ENCODE measurements at regions not wholly inside any gene's neighbourhood (a gene's known extent, or its start where the extent isn't known, plus 50 kb on each side); places are given as distances from the start of the nearest gene placed in this dataset.
"Not testable (repeated sequence)": the region's sequence is repeated elsewhere in the genome, so short reads cannot be mapped to it uniquely, and the experiment has no call there.

- no peak for DNase-seq
Measured at GRCh38 chr9:31210978-31211570, 1173.4 kb upstream of the ACO1 start.

DNA sequence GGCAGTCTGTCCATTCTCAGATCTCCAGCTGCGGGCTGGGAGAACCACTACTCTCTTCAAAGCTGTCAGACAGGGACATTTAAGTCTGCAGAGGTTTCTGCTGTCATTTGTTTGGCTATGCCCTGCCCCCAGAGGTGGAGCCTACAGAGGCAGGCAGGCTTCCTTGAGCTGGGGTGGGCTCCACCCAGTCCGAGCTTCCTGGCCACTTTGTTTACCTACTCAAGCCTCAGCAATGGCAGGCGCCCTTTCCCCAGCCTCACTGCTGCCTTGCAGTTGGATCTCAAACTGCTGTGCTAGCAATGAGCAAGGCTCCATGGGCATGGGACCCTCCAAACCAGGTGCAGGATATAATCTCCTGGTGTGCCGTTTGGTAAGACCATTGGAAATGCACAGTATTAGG is 1154.5 kb upstream of the ACO1 start:
- not testable (repeated sequence) for DNase-seq

GRCh38 chr9:31232485-31232884 is 1152.0 kb upstream of the ACO1 start:
- no peak for DNase-seq

DNA sequence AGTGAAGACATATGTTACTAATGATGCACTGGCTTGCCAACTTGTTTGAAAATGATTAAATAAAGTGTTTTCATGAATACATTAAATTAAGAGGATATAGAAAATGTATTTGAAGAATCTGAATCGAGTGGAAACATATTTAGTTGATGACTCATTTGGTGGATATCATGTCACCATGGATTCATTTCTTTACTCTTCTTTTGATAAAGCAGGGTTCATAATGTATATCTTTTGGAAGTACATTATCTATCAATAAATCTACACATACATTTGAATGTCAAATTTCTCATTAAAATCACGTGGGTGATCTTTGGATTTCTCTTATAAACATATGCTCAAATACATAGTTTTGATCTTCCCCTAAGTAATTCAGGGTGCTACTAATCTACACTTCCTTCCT is 1148.1 kb upstream of the ACO1 start:
- DNase-seq: no peak

DNA sequence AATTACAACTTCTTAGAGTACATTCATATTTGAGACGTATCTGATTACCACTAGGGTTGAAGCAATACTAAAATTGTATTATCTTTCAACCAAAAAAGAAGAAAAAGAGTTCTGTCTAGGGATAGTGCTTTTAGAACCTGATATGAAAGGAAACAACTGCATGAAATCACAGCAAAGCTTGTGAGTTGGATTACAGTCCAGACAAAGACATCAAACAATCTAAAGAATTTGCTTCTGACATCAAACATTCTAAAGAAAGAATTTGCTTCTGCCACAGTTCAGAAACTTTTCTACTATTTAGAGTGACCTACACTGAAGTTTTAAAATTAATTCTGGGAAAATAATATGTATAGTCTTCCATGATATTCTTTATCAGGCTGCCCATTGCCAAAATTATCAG is 1141.1 kb upstream of the ACO1 start:
- no peak for DNase-seq

GRCh38 chr9:31248156-31248555 is 1136.3 kb upstream of the ACO1 start:
- DNase-seq: no peak

DNA sequence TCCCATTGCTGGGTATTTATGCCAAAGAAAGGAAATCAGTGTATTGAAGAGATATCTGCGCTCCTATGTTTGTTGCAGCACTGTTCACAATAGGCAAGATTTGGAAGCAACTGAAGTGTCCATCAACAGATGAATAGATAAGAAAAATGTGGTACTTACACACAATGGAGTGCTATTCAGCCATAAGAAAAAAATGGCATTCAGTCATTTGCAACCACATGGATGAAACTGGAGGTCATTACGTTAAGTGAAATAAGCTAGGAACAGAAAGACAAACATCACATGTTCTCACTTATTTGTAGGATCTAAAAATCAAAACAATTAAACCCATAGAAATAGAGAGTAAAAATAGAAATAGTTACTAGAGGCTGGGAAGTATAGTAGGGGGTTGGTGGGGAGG is 1133.1 kb upstream of the ACO1 start:
- no peak for DNase-seq

DNA sequence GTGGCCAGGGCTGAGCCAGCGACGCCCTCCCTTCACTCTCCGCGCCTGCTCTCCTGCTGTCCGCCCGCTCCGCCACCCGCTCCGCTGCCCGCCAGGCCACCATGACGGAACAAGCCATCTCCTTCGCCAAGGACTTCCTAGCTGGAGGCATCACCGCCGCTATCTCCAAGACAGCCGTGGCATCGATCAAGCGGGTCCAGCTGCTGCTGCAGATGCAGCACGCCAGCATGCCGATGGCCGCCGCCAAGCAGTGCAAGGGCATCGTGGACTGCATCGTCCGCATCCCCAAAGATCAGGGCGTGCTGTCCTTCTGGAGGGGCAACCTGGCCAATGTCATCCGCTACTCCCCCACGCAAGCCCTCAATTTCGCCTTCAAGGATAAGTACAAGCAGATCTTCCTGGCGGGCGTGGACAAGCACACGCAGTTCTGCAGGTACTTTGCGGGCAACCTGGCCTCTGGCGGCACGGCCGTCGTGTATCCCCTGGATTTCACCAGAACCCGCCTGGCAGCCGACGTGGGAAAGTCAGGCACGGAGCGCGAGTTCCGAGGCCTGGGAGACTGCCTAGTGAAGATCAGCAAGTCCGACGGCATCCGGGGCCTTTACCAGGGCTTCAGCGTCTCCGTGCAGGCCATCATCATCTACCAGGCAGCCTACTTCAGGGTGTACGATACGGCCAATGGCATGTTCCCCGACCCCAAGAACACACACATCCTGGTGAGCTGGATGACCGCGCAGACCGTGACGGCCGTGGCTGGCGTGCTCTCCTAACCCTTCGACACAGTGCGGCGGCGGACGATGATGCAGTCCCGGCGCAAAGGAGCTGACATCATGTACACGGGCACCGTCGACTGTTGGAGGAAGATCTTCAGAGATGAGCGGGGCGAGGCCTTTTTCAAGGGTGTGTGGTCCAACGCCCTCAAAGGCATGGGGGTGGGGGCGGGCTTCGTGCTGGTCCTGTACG is 1130.4 kb upstream of the ACO1 start:
- DNase-seq: no peak

DNA sequence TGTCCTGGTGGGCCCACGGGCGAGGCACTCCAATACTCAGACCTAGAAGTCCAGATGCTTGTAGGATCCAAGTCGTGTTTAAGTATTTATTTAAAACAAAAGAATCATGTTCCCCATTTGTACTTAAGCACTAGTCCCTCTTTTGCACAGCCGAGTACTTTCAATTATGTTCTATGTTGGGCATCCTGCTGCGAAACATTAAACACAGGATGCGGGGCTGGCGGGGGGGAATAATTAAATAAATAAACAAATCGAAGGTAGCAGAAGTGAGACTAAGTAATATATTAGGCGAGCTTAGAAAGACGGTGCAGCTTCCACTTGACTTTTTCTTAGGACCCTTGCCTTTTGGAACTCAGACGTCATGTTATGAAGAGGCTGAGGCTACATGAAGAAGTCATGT is 1129.2 kb upstream of the ACO1 start:
- DNase-seq: no peak

DNA sequence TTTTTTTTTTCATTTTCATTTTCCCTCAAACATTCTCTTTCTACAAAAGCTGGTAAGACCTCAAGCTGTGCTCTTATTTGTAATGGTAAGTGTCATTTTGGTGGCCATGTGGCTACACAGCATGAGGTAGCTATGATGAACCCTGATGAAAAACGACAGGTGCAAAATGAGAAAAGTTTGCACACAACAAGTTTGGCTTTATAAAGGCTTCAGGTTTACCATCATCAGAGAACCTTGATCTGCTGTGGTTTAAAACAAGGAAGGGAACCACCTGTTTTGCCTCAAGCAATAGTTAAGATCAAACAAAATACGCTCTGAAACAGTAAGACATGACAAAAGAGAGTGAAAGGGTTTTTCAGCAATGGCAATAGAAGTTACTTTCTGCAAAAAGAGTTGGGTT is 1124.6 kb upstream of the ACO1 start:
- no peak for DNase-seq

DNA sequence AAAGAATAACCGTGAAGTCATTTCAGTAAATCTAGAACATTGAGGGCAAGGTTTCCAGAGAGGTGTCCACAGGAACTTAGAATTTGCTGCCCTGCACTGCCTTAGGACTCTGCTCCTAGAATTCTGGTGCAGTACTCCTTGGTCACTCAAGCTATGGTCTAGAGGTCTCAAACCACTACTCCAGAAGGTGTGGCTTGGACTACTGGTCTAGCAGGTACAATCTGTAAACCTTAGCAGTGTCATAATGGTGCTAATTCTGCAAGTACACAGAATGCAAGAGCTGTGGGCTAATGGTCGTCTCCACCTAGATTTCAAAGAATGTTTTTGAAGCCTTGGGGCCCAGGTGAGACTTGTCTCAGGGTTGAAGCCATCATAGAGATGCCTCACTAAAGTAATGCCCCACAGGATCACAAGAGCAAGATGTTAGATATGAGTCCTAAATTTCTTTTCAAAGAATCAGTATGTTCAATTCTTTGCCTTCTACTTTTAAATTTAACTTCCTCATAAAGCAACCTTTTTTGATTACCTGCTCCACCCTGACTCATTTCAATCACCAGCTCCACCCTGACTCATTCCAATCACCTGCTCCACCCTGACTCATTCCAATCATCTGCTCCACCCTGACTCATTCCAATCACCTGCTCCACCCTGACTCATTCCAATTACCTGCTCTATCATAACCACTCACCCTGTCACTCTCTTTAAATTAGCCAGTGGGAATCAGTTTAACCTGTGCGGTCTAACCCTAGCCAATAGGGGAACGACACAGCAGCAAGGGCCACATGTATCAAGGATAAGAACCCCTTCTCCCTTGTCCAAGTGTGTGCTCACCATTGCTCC is 1111.8 kb upstream of the ACO1 start:
- no peak for DNase-seq

DNA sequence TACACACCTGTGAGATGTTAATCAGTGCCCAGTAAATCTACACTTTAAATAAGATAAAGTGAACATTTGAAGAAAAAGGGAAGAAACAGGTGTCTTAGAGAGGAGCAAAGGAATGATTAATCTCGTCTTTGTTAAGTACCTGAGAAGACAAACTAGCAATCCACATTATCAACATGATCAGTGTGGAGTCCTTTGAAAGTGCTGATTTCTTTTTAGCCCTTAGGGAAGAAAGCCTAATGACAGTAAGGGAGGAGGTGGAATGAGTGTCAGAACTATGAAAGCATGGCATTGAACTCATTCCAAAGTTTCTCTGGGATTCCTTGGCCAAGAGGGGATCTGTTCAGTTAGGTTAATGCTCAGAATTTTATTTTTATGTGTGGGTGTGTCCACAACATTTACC is 1109.0 kb upstream of the ACO1 start:
- no peak for DNase-seq

GRCh38 chr9:31290731-31291130 is 1093.7 kb upstream of the ACO1 start:
- no peak for DNase-seq

DNA sequence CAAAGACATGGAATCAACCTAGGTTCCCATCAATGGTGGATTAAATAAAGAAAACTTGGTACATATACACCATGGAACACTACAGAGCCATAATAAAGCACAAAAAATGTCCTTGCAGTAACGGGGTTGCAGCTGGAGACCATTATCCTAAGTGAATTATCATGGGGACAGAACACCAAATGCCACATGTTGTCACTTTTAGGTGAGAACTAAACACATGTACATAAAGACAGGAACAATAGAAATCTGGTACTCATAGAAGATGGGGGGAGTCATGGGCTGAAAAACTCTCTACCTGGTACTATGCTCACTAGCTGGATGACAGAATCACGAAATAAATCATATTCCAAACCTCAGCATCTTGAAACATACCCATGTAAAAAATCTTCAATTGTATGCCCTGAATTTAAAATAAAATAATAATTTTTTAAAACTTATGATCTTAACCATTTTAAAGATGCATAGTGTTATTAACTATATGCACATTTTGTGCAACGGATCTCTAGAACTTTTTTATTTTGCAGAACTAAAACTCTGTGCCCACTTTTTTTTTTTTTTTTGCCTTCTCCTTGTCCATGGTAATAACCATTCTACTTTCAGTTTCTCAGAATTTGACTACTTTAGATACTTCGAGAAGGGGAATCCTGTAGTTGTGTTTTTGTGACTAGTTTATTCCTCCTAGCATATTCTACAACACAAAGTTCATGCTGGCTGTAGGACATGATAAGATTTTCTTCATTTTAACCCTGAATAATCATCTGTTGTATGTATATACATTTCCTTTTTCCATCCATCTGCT is 1081.6 kb upstream of the ACO1 start:
- DNase-seq: no peak

GRCh38 chr9:31304576-31304975 is 1079.9 kb upstream of the ACO1 start:
- no peak for DNase-seq

DNA sequence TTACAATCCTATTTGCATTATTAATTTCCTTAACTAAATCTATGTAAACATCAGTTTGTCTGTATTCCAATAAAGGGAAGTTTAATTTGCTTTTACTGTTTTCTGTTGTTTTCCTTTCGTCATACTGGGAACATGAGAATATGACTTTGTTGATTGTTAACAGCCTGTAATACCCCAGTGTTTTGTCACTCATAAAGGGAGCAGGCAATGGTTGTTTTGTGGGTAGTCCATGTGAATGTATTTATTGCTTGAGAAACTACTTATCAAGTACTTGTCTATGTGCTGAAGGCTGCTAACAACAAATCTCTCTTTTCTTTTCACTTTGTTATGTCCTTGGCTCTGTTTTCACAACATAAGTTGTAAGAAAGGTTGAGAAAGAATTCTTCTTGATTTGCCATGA is 1070.2 kb upstream of the ACO1 start:
- DNase-seq: no peak

DNA sequence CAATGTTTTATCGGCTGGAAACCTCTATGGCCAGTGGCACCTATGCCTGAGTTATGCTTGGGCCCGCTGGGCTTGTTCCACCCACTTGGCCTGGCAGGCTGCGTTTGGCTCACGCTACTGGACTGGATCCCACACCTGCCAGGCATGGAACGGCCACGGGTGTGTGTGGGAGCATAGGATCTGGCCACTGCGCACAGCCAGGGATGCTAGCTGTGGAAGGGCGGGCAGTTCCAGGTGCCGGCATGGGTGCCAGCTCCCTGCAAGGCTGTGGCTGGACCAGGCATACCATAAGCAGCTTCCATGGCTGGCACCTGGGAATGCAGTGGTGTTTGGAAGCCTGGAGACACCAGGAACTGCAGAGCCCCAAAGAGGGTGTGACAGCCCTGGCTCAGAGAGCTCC is 1063.9 kb upstream of the ACO1 start:
- DNase-seq: no peak

GRCh38 chr9:31321256-31321655 is 1063.2 kb upstream of the ACO1 start:
- no peak for DNase-seq

DNA sequence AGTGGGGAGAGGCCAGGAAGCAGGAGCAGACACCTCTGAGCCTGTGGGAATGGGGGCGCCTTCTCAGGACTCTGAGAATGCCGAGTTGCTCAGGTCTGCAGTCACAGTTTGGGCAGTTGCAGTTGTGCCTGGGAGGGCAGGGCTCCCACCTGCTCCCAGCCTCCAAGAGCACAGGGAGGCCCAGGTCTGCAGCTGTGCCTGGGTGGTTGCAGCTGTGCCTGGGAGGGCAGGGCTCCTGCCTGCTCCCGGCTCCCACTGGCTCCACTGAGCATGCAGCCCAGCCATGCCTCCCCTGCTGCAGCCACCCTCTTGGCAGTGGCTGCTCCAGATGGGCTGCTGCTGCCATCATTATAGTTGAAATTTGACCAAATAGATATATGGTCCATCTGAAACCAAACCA is 1062.8 kb upstream of the ACO1 start:
- DNase-seq: no peak

DNA sequence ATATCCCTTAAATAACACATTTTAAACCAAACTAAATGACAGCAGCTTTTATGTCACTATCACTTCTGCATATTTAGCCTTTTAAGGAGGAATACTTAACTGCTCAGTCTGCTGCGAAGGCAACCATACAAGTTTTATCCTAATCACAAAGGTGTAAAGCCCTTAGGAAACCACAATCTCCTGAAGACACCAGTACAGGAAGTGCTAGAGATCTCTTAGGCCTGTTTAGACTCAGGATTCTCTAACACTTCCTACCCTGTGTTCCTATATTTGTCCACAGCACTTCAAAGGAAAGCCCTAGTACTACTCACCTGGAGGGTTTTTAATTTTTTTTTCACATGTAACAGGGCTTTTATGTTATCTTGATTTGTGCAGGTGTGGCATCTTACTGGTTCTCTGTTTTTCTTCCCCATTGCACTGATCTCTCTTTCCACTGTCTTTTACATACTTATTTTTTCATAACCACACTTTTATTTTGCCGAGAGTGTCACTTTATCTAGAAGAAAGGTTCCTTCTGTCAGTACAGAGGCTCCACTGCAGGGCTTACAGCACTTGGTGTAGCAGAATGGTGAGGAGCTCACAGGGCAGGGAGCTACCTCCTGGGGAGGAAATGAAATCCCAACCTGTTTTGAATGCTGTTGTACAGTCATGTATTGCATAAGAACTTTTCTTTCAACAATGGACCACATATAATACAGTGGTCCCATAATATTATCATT is 1060.6 kb upstream of the ACO1 start:
- no peak for DNase-seq

DNA sequence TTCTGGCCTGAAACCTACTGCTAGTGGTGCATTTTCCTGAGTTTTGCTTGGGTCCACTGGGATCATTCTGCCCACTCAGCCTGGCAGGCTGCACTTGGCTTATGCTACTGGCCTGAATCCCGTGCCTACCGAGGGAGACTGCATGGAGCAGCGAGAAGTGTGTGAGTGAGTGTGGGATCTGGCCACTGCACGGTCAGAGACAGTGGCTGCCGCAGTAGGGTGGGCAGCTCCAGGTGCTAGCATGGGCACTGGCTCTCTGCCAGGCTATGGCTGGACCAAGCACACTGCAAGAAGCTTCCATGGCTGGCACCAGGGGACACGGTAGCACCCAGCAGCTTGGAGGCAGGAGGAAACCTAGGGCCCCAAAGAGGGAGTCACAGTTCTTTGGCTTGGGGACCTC is 1058.7 kb upstream of the ACO1 start:
- no peak for DNase-seq

DNA sequence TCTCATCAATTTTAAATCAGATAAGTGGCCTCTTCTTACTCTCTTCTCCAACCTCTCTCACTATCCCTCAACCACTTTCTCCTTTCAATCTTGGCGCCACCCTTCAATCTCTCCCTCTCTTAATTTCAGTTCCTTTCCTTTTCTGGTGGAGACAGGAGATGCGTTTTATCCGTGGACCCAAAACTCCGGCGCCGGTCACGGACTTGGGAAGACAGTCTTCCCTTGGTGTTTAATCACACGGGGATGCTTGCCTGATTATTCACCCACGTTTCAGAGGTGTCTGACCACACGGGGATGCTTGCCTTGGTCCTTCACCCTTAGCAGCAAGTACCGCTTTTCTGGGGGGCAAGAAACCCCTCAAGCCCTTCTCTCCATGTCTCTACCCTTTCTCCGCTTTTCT is 1057.6 kb upstream of the ACO1 start:
- DNase-seq: not testable (repeated sequence)

All from 8988T (cell line).